Pulmonary artery endothelial cell (primary cell): ENCODE measurements at regions not wholly inside any gene's neighbourhood (a gene's known extent, or its start where the extent isn't known, plus 50 kb on each side); places are given as distances from the start of the nearest gene placed in this dataset.
"Not testable (repeated sequence)": the region's sequence is repeated elsewhere in the genome, so short reads cannot be mapped to it uniquely, and the experiment has no call there.

Experiments used
- DNase-seq: peaks from one replicate; pipeline ENCODE4 v3.0.0-alpha.2; 2011; ENCODE audit warnings: low read depth, low spot score

- no peak for DNase-seq
Measured at GRCh38 chr14:106228541-106229158, 702.3 kb downstream of the TMEM121 start.

GRCh38 chr14:106230071-106230470 is 703.7 kb downstream of the TMEM121 start:
- no peak for DNase-seq

- not testable (repeated sequence) for DNase-seq
Measured at GRCh38 chr14:106233191-106233590, 706.8 kb downstream of the TMEM121 start.

GRCh38 chr14:106234525-106235254 is 708.3 kb downstream of the TMEM121 start:
- not testable (repeated sequence) for DNase-seq

- no peak for DNase-seq
Measured at GRCh38 chr14:106235356-106236159, 709.2 kb downstream of the TMEM121 start.

GRCh38 chr14:106248321-106249192 is 722.2 kb downstream of the TMEM121 start:
- DNase-seq: no peak

- not testable (repeated sequence) for DNase-seq
Measured at GRCh38 chr14:106253995-106254394, 727.6 kb downstream of the TMEM121 start.

GRCh38 chr14:106257569-106257994 is 731.2 kb downstream of the TMEM121 start:
- DNase-seq: not testable (repeated sequence)

GRCh38 chr14:106268013-106268727 is 741.8 kb downstream of the TMEM121 start:
- no peak for DNase-seq

- no peak for DNase-seq
Measured at GRCh38 chr14:106269029-106269428, 742.6 kb downstream of the TMEM121 start.

GRCh38 chr14:106269451-106270204 is 743.2 kb downstream of the TMEM121 start:
- DNase-seq: no peak

GRCh38 chr14:106270476-106271121 is 744.2 kb downstream of the TMEM121 start:
- not testable (repeated sequence) for DNase-seq

- DNase-seq: no peak
Measured at GRCh38 chr14:106276326-106277267, 750.2 kb downstream of the TMEM121 start.

GRCh38 chr14:106277503-106277902 is 751.1 kb downstream of the TMEM121 start:
- no peak for DNase-seq

GRCh38 chr14:106280876-106281275 is 754.5 kb downstream of the TMEM121 start:
- DNase-seq: no peak

GRCh38 chr14:106286697-106287290 is 760.4 kb downstream of the TMEM121 start:
- no peak for DNase-seq

GRCh38 chr14:106287506-106287905 is 761.1 kb downstream of the TMEM121 start:
- DNase-seq: no peak

GRCh38 chr14:106291626-106292025 is 765.2 kb downstream of the TMEM121 start:
- no peak for DNase-seq
